ENCODE measurements at regions not wholly inside any gene's neighbourhood (a gene's known extent, or its start where the extent isn't known, plus 50 kb on each side); places are given as distances from the start of the nearest gene placed in this dataset.
"Not testable (repeated sequence)": the region's sequence is repeated elsewhere in the genome, so short reads cannot be mapped to it uniquely, and the experiment has no call there.

- no peak for DNase-seq
These were observed 158.2 kb downstream of the SLC38A4 start for GRCh38 chr12:46667551-46667950.

GRCh38 chr12:46664761-46665287 is 161.0 kb downstream of the SLC38A4 start:
- DNase-seq: peak; percentile 19

- DNase-seq: no peak
These were observed 162.5 kb downstream of the SLC38A4 start for GRCh38 chr12:46663318-46663717.

- DNase-seq: no peak
These were observed 164.5 kb downstream of the SLC38A4 start for GRCh38 chr12:46661110-46661845.

GRCh38 chr12:46660719-46661109 is 165.1 kb downstream of the SLC38A4 start:
- DNase-seq: no peak

DNA sequence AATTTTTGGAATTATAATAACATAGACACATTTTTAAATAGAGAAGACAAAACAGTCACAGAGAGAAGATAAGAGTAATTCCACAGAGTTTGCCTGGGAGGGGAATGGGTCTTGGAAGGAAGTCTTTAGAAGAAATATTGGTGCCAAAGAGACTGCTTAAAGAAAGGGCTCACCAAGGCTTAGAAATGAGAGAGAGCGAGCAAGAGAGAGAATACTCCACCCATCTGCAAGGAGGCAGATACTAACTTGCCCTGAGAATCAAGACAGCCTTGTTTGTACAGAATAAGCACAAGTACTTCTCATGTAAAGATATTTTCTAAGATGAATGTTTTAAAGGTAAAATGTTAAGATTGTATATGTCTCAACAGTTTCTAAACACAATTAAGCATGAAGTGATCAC is 165.5 kb downstream of the SLC38A4 start:
- DNase-seq: no peak

DNA sequence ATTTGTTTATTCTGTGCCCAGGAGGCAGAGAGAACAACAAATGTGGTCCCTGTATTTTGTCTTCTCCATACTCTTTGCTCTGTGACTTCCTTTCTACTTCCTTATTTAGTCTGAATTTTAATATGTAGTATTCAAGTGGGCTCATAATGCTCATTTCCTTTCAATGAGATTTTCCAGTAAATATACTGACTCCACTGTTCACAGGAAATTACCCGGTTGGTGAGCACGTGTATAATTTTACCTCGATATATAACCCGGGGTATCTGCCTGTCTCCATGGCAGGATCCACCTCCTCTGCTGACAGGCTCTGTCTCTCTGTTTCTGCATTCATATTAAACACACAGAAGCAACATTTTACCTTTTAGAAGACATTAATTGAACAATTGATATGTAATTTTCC is 166.0 kb downstream of the SLC38A4 start:
- DNase-seq: no peak

DNA sequence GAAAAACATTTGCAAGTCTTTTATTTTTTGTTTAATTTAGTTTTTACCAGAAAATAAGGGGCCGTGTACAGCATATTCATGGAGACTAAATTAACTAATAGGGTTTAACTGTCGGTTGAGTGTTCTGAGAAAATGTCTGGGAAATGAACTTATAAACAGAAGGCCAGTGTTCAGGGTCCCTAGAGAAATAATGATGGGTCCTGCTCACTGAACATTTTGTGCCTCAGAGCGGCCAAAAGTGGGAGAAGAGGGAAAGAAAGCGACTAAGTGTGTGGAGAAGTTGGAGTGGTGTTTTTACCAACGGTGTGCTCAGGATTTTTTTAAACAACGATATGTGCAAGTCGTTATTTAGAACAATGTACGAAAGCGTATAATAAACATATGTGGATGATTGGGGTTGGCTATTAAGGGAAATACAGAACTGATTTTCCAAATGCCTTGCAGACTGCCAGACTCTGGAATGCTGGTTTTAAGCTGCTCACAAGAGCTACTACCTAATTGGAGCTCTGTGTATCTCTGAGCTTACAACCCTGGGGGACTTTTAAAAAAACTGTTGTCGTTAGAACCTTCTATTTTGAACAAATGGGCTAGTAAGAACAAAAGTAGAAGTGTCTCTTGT is 166.7 kb downstream of the SLC38A4 start:
- no peak for DNase-seq

DNA sequence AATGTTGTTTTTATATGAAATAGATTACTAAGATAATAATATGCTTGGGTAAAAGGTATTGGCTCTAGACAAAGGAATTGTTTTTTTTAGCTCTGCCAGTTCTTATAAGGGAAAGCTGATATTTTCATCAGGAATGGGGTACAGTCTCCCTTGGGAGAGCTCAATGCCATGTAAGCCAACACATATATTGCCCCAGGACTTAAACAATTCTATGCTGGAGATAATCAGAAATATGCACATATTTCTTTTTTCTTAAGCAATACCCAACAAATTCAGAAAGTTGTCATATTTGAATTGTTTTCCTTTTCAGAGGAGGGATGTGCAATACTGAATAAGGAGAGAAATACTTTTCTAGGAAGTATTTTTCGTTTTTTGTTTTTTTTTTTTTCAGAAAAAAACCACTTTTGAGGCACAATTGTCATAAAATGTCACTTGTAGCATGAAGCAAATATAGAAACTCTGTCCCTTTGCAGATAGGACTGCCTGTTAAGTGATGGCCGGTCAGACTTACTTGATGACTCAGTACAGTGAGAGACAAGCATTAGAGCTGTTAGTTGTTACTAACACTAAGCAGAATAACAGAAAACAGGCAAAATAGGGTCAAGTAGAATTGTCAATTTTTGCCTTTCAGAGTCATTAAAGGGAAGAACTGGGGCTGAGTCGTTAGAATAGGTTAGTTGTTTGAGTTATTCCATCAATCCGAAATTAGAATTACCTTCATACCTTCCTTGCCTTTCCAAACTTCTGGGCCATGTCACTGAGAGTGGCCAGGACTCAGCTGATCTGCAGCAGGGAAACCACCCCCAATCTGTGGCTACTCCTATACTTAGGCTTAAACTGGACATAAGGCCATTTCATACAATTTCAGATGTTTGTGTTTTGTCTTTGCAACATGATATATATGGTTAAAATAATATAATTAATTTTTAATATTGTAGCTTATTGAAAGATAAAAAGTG is 168.1 kb downstream of the SLC38A4 start:
- no peak for DNase-seq

- not testable (repeated sequence) for DNase-seq
These were observed 169.8 kb downstream of the SLC38A4 start for GRCh38 chr12:46655984-46656383.

DNA sequence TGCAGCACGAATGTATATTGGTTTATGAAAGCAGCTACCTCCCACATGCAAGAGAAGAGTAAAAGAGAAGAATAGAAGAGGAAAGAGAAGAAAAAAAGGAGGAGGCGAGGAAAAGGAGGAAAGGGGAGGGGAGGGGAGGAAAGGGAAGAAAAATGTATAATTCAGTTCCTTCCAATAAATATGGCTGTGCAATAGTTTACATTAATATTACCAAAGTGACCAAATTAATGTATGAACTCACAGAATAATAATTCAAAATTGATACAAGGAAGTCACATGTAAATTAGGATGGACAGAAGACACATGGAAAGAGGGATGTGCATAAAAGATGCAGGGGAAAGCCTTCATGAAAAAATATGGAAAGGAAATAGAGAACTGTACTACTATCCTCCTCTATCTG is 172.5 kb downstream of the SLC38A4 start:
- DNase-seq: no peak

- no peak for DNase-seq
These were observed 173.1 kb downstream of the SLC38A4 start for GRCh38 chr12:46652692-46653091.

DNA sequence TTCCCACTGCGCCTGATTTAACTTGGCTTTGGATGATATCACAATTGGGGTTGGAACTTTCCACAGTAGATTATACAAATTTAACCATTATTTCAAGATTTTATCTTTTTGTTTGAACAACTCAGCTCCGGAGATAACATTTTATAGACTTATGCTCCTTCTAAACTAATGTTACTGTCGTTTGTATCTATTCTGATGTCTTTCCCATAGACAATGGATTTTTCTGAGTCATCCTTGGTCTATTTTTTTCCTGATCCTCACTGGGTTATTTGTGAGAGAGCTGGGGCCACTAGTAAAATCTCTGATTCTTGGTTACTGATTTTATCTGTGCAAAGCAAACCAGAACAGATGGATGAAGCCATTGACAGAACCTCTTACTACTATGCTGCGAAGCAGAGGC is 175.1 kb downstream of the SLC38A4 start:
- no peak for DNase-seq

- DNase-seq: no peak
These were observed 176.4 kb downstream of the SLC38A4 start for GRCh38 chr12:46649433-46649832.

GRCh38 chr12:46647034-46647433 is 178.8 kb downstream of the SLC38A4 start:
- no peak for DNase-seq

DNA sequence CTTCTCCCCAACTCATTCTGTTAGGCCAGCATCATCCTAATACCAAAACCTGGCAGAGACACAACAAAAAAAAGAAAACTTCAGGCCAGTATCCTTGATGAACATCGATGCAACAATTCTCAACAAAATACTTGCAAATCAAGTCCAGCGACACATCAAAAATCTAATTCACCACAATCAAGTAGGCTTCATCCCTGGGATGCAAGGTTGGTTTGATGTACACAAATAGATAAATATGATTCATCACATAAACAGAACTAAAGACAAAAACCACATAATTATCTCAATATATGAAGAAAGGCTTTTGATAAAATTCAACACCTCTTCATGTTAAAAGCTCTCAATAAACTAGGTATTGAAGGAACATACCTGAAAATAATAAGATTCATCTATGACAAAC is 184.1 kb downstream of the SLC38A4 start:
- not testable (repeated sequence) for DNase-seq

DNA sequence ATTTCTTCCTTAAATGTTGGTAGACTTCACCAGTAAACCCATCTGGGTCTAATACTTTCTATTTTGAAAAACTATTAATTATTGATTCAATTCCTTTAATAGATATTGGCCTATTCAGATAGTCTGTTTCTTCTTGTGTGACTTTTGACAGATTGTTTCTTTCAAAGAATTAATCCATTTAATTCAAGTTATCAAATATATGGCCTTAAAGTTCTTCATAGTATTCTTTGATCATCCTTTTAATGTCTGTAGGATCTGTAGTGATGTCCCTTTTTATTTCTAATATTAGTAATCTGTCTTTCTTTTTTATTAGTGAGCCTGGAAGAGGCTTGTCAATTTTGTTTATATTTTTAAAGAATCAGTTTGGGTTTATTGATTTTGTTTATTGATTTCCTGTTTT is 190.0 kb downstream of the SLC38A4 start:
- DNase-seq: no peak

- no peak for DNase-seq
These were observed 196.2 kb downstream of the SLC38A4 start for GRCh38 chr12:46629331-46630229.

DNA sequence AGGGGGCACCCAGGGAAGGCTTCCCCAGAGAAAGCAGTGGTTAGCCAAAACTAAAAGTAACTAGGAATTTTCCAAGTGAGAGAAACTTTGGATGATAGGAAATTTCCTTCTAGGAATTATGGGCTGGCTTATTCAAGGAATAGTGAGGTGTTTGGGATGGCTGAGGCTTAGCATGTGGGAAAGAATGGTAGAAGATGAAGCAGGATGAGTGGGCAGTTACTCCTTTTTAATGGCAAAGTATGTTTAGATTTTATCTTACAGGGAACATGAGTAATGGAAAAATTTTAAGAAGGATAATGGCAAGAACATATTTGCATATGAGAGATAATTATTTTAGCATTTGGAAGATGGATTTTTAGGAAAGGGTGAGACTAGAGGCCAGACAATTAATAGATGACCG is 197.6 kb downstream of the SLC38A4 start:
- DNase-seq: no peak

DNA sequence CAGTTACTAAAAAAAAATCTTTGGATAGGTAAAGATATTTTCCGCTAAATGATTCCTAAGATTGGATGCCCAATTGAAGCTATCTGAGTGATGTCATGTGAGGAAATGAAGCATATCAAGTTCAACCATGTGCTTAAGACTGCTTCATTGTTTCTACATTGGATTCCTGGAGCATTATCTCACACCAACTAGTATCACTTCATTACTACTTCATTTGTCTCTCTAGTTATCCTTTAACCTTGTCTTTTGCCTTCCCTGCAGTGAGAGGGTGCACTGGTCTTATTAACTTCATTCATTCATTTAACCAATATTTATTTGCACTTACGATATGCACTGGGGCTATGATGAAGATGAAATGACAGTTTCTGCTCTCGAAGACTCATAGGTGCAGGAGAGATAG is 198.1 kb downstream of the SLC38A4 start:
- no peak for DNase-seq

- not testable (repeated sequence) for DNase-seq
These were observed 206.3 kb downstream of the SLC38A4 start for GRCh38 chr12:46619474-46619873.

DNA sequence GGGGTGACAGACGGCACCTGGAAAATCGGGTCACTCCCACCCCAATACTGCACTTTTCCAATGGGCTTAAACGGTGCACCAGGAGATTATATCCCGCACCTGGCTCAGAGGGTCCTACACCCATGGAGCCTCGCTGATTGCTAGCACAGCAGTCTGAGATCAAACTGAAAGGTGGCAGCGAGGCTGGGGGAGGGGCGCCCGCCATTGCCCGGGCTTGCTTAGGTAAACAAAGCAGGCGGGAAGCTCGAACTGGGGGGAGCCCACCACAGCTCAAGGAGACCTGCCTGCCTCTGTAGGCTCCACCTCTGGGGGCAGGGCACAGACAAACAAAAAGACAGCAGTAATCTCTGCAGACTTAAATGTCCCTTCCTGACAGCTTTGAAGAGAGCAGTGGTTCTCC is 208.1 kb downstream of the SLC38A4 start:
- DNase-seq: not testable (repeated sequence)
